ENCODE measurements at regions not wholly inside any gene's neighbourhood (a gene's known extent, or its start where the extent isn't known, plus 50 kb on each side); places are given as distances from the start of the nearest gene placed in this dataset.

- TF ChIP-seq Cebpa-rat (IDR thresholded peaks at IDR 0.05), result no peak
- no peaks in the 10 kb centered on the region for H3K9me3 ChIP-seq
- H3K4me2 ChIP-seq, result no peak overlapping the region
- no peak overlapping the region for H3K9ac ChIP-seq
- H3K4me3 ChIP-seq, result no peak overlapping the region
- H3K4me1 ChIP-seq, result peaks cover 5% of the 10 kb centered on the region; the same call in 1 of the 2 replicates
- H3K36me3 ChIP-seq, result no peaks in the 10 kb centered on the region
- no peaks in the 10 kb centered on the region for H4K20me1 ChIP-seq
- no peak overlapping the region for H3K27ac ChIP-seq
- H3K27me3 ChIP-seq, result no peaks in the 10 kb centered on the region
Observed at GRCh38 chr15:85869124-85869523, 74.4 kb upstream of the KLHL25 start.

GRCh38 chr15:85870216-85871014 is 75.7 kb upstream of the KLHL25 start:
- Histone ChIP-seq H3K9me3 (no peaks in the 10 kb centered on the region), H3K4me1 (peaks cover 3% of the 10 kb centered on the region; the same call in 1 of the 2 replicates), H3K4me2 (no peak overlapping the region), H3K4me3 (no peak overlapping the region), H3K36me3 (no peaks in the 10 kb centered on the region), H3K9ac (no peak overlapping the region), H3K27me3 (no peaks in the 10 kb centered on the region), H3K27ac (no peak overlapping the region), H4K20me1 (no peaks in the 10 kb centered on the region)
- no peak for TF ChIP-seq Cebpa-rat (IDR thresholded peaks at IDR 0.05)

GRCh38 chr15:85871545-85871944 is 76.8 kb upstream of the KLHL25 start:
- H3K9me3 ChIP-seq, result no peaks in the 10 kb centered on the region
- H4K20me1 ChIP-seq, result no peaks in the 10 kb centered on the region
- H3K4me3 ChIP-seq, result no peak overlapping the region
- H3K27me3 ChIP-seq, result no peaks in the 10 kb centered on the region
- no peak for TF ChIP-seq Cebpa-rat (IDR thresholded peaks at IDR 0.05)
- H3K4me1 ChIP-seq, result no peaks in the 10 kb centered on the region
- H3K4me2 ChIP-seq, result no peak overlapping the region
- no peak overlapping the region for H3K9ac ChIP-seq
- H3K27ac ChIP-seq, result no peak overlapping the region
- no peaks in the 10 kb centered on the region for H3K36me3 ChIP-seq

- H3K9me3 ChIP-seq, result no peaks in the 10 kb centered on the region
- H3K27ac ChIP-seq, result no peak overlapping the region
- no peaks in the 10 kb centered on the region for H3K27me3 ChIP-seq
- no peaks in the 10 kb centered on the region for H3K36me3 ChIP-seq
- H3K4me2 ChIP-seq, result no peak overlapping the region
- no peak overlapping the region for H3K9ac ChIP-seq
- TF ChIP-seq Cebpa-rat (IDR thresholded peaks at IDR 0.05), result no peak
- H3K4me1 ChIP-seq, result no peaks in the 10 kb centered on the region
- H4K20me1 ChIP-seq, result no peaks in the 10 kb centered on the region
- no peak overlapping the region for H3K4me3 ChIP-seq
Observed at GRCh38 chr15:85872125-85872524, 77.4 kb upstream of the KLHL25 start.

GRCh38 chr15:85874236-85874635 is 79.5 kb upstream of the KLHL25 start:
- Histone ChIP-seq H3K4me2 (no peak overlapping the region), H3K27ac (no peak overlapping the region), H3K4me3 (no peak overlapping the region), H4K20me1 (no peaks in the 10 kb centered on the region), H3K36me3 (no peaks in the 10 kb centered on the region), H3K9ac (no peak overlapping the region), H3K27me3 (no peaks in the 10 kb centered on the region), H3K4me1 (no peaks in the 10 kb centered on the region), H3K9me3 (no peaks in the 10 kb centered on the region)
- no peak for TF ChIP-seq Cebpa-rat (IDR thresholded peaks at IDR 0.05)

- Histone ChIP-seq H3K27ac (no peak overlapping the region), H3K4me2 (no peak overlapping the region), H3K27me3 (no peaks in the 10 kb centered on the region), H3K9me3 (no peaks in the 10 kb centered on the region), H3K9ac (no peak overlapping the region), H4K20me1 (no peaks in the 10 kb centered on the region), H3K4me3 (no peak overlapping the region), H3K36me3 (no peaks in the 10 kb centered on the region), H3K4me1 (no peaks in the 10 kb centered on the region)
- TF ChIP-seq Cebpa-rat (IDR thresholded peaks at IDR 0.05), result no peak
Observed at GRCh38 chr15:85875756-85876155, 81.0 kb upstream of the KLHL25 start.

GRCh38 chr15:85878828-85879225 is 84.1 kb upstream of the KLHL25 start:
- no peaks in the 10 kb centered on the region for H3K36me3 ChIP-seq
- H3K4me2 ChIP-seq, result no peak overlapping the region
- no peaks in the 10 kb centered on the region for H3K27me3 ChIP-seq
- H3K4me1 ChIP-seq, result no peaks in the 10 kb centered on the region
- peaks cover 4% of the 10 kb centered on the region; the same call in 1 of the 2 replicates for H3K9me3 ChIP-seq
- no peak overlapping the region for H3K4me3 ChIP-seq
- no peak overlapping the region for H3K27ac ChIP-seq
- H3K9ac ChIP-seq, result no peak overlapping the region
- no peaks in the 10 kb centered on the region for H4K20me1 ChIP-seq
- TF ChIP-seq Cebpa-rat (IDR thresholded peaks at IDR 0.05), result no peak

GRCh38 chr15:85879334-85880163 is 84.8 kb upstream of the KLHL25 start:
- no peak for TF ChIP-seq Cebpa-rat (IDR thresholded peaks at IDR 0.05)
- H3K36me3 ChIP-seq, result no peaks in the 10 kb centered on the region
- H3K4me1 ChIP-seq, result no peaks in the 10 kb centered on the region
- H3K9me3 ChIP-seq, result peaks cover 4% of the 10 kb centered on the region; the same call in 1 of the 2 replicates
- H3K4me3 ChIP-seq, result no peak overlapping the region
- no peak overlapping the region for H3K4me2 ChIP-seq
- H3K9ac ChIP-seq, result no peak overlapping the region
- H3K27ac ChIP-seq, result no peak overlapping the region
- H4K20me1 ChIP-seq, result no peaks in the 10 kb centered on the region
- H3K27me3 ChIP-seq, result no peaks in the 10 kb centered on the region

- Histone ChIP-seq H3K27ac (no peak overlapping the region), H3K9me3 (peaks cover 4% of the 10 kb centered on the region; the same call in 1 of the 2 replicates), H3K4me1 (no peaks in the 10 kb centered on the region), H3K4me2 (no peak overlapping the region), H4K20me1 (no peaks in the 10 kb centered on the region), H3K27me3 (no peaks in the 10 kb centered on the region), H3K9ac (no peak overlapping the region), H3K4me3 (no peak overlapping the region), H3K36me3 (no peaks in the 10 kb centered on the region)
- no peak for TF ChIP-seq Cebpa-rat (IDR thresholded peaks at IDR 0.05)
Observed at GRCh38 chr15:85880501-85881190, 85.9 kb upstream of the KLHL25 start.

Measured in BLaER1 (cell line).